Smooth muscle cell (in vitro differentiated cells): ENCODE measurements at regions not wholly inside any gene's neighbourhood (a gene's known extent, or its start where the extent isn't known, plus 50 kb on each side); places are given as distances from the start of the nearest gene placed in this dataset. TPM values are rescaled to one million over a fixed set of nuclear protein-coding genes. Genes with fewer than 3 reads are reported as not detected.
A peak's percentile ranks its signal among the peaks of the same experiment; 100 is the strongest.

ENCODE experiments used
- DNase-seq: peaks from one replicate; lab custom pipeline; 2025; ENCODE audit not compliant: unreplicated experiment; lab: John Stamatoyannopoulos, UW
- H2AFZ ChIP-seq: fragments of 200-600 bp; sonication (generic); 2 replicates; pipeline ENCODE4 v1.6.0; 2016; ENCODE audit warnings: antibody characterized with exemption, low read depth, mild to moderate bottlenecking
- H3F3A ChIP-seq: fragments of 200-600 bp; sonication (generic); 2 replicates; pipeline ENCODE4 v1.6.0; 2017; ENCODE audit warnings: antibody characterized with exemption, low read depth
- H3K27ac ChIP-seq: fragments of 200-600 bp; sonication (generic); 2 replicates; pipeline ENCODE4 v1.5.1; 2016; ENCODE audit warnings: low read depth, mild to moderate bottlenecking
- H3K27me3 ChIP-seq: fragments of 200-600 bp; sonication (generic); 2 replicates; pipeline ENCODE4 v1.6.1; 2016; ENCODE audit warnings: low read depth, mild to moderate bottlenecking
- H3K36me3 ChIP-seq: fragments of 200-600 bp; sonication (generic); 2 replicates; pipeline ENCODE4 v1.5.1; 2016; ENCODE audit warnings: low read depth
- H3K4me1 ChIP-seq: fragments of 200-600 bp; sonication (generic); 2 replicates; pipeline ENCODE4 v1.5.1; 2016; ENCODE audit warnings: low read depth
- H3K4me2 ChIP-seq: fragments of 200-600 bp; sonication (generic); 2 replicates; pipeline ENCODE4 v1.6.0; 2016; ENCODE audit warnings: mild to moderate bottlenecking
- H3K4me3 ChIP-seq: fragments of 200-600 bp; sonication (generic); 2 replicates; pipeline ENCODE4 v1.5.1; 2016; ENCODE audit warnings: mild to moderate bottlenecking
- H3K79me2 ChIP-seq: fragments of 200-600 bp; sonication (generic); 2 replicates; pipeline ENCODE4 v1.6.0; 2016; ENCODE audit warnings: low read depth, mild to moderate bottlenecking
- H3K9ac ChIP-seq: fragments of 200-600 bp; sonication (generic); 2 replicates; pipeline ENCODE4 v1.6.0; 2016; ENCODE audit warnings: low read depth
- H3K9me3 ChIP-seq: fragments of 200-600 bp; sonication (generic); replicated peaks from 2 replicates; pipeline ENCODE4 v1.5.1; 2016; ENCODE audit warnings: low read depth
- H4K20me1 ChIP-seq: fragments of 200-600 bp; sonication (generic); 2 replicates; pipeline ENCODE4 v1.6.0; 2016; ENCODE audit warnings: low read depth
- CTCF ChIP-seq: fragments of 200-600 bp; sonication (generic); IDR thresholded peaks from 2 replicates; pipeline ENCODE4 v1.5.1; 2017; ENCODE audit warnings: borderline replicate concordance, mild to moderate bottlenecking, antibody characterized with exemption; ENCODE audit not compliant: insufficient read depth, poor library complexity, severe bottlenecking
- WGBS: methylation state at CpG from one replicate; pipeline ENCODE4 v1.1.7; 2016; ENCODE audit warnings: low lambda C conversion rate; 5-methylcytosine and 5-hydroxymethylcytosine counted together
- small RNA-seq: library from RNA; depleted of rRNA; stranded (forward); fragments of <200 nt; gene quantifications from one replicate; pipeline ENCODE3, GENCODE V24; 2014

GRCh38 chr2:162890690-162891311, 52.2 kb upstream of the KCNH7 start:
- Histone ChIP-seq H3F3A (no peaks in the 10 kb centered on the region), H4K20me1 (no peaks in the 10 kb centered on the region), H3K36me3 (no peaks in the 10 kb centered on the region), H3K4me1 (no peaks in the 10 kb centered on the region), H3K4me3 (no peak overlapping the region), H3K27me3 (no peaks in the 10 kb centered on the region), H3K9ac (no peak overlapping the region), H3K79me2 (no peaks in the 10 kb centered on the region), H3K27ac (no peak overlapping the region), H3K4me2 (peak overlapping the region; percentile 46), H2AFZ (peak overlapping the region; percentile 17), H3K9me3 (no peaks in the 10 kb centered on the region)
- TF ChIP-seq CTCF: peak; percentile 82
- DNase-seq: no peak
- WGBS: 23% methylated on average over 4 of the region's 4 CpGs

GRCh38 chr2:162888652-162889051, 50.1 kb upstream of the KCNH7 start:
- no peak for TF ChIP-seq CTCF
- H3K9ac ChIP-seq: no peak overlapping the region
- H3K27me3 ChIP-seq: no peaks in the 10 kb centered on the region
- H2AFZ ChIP-seq: no peak overlapping the region
- no peaks in the 10 kb centered on the region for H3K36me3 ChIP-seq
- H3F3A ChIP-seq: no peaks in the 10 kb centered on the region
- WGBS: 78% methylated on average over 3 of the region's 3 CpGs
- DNase-seq: no peak
- H4K20me1 ChIP-seq: no peaks in the 10 kb centered on the region
- no peak overlapping the region for H3K4me2 ChIP-seq
- H3K4me3 ChIP-seq: no peak overlapping the region
- H3K27ac ChIP-seq: no peak overlapping the region
- no peaks in the 10 kb centered on the region for H3K79me2 ChIP-seq
- no peaks in the 10 kb centered on the region for H3K9me3 ChIP-seq
- H3K4me1 ChIP-seq: no peaks in the 10 kb centered on the region

Small RNAs in the stretch of these regions (small RNA-seq; reads per million reads assigned to genes)
- not detected for gene RNU6-627P
